SK-MEL-5 (cell line): ENCODE measurements at regions not wholly inside any gene's neighbourhood (a gene's known extent, or its start where the extent isn't known, plus 50 kb on each side); places are given as distances from the start of the nearest gene placed in this dataset.

Source experiments
- DNase-seq: peaks from one replicate; pipeline ENCODE4 v3.0.0-alpha.2; 2016; ENCODE audit warnings: low read depth, low spot score
- in situ Hi-C: cut with HindIII; loops from 2 replicates; pipeline ENCODE4 v1.10.0; 2016; ENCODE audit warnings: low sequenced_read_pairs, high pct_unique_total_duplicates, low pct_unique_long_range_greater_than_20kb

- in situ Hi-C loops = no loop called here
- DNase-seq = no peak
Observed at GRCh38 chr1:17991996-17992395, 115.6 kb upstream of the IGSF21 start.

- no peak for DNase-seq
- in situ Hi-C loops = no loop called here
Observed at GRCh38 chr1:17992800-17993199, 114.8 kb upstream of the IGSF21 start.

- no peak for DNase-seq
- in situ Hi-C loops = no loop called here
Observed at GRCh38 chr1:17994046-17994445, 113.6 kb upstream of the IGSF21 start.

GRCh38 chr1:17995480-17995879 lies 112.1 kb upstream of the IGSF21 start:
- no peak for DNase-seq
- in situ Hi-C loops = no loop called here

- peak; percentile 60 for DNase-seq
- in situ Hi-C loops = no loop called here
Observed at GRCh38 chr1:17998889-17999288, 108.7 kb upstream of the IGSF21 start.

GRCh38 chr1:17999884-18000283 lies 107.7 kb upstream of the IGSF21 start:
- in situ Hi-C loops = no loop called here
- no peak for DNase-seq

GRCh38 chr1:18001725-18002124 lies 105.9 kb upstream of the IGSF21 start:
- DNase-seq = no peak
- in situ Hi-C loops = no loop called here

GRCh38 chr1:18004278-18004677 lies 103.3 kb upstream of the IGSF21 start:
- no peak for DNase-seq
- in situ Hi-C loops = no loop called here

- in situ Hi-C loops = no loop called here
- DNase-seq = no peak
Observed at GRCh38 chr1:18005238-18005637, 102.4 kb upstream of the IGSF21 start.

- in situ Hi-C loops = no loop called here
- DNase-seq = no peak
Observed at GRCh38 chr1:18007391-18008041, 100.1 kb upstream of the IGSF21 start.

- no peak for DNase-seq
- in situ Hi-C loops = no loop called here
Observed at GRCh38 chr1:18008081-18008480, 99.5 kb upstream of the IGSF21 start.

- no peak for DNase-seq
- in situ Hi-C loops = no loop called here
Observed at GRCh38 chr1:18009055-18009454, 98.5 kb upstream of the IGSF21 start.

- in situ Hi-C loops = no loop called here
- no peak for DNase-seq
Observed at GRCh38 chr1:18009478-18009961, 98.1 kb upstream of the IGSF21 start.

GRCh38 chr1:18010408-18010807 lies 97.2 kb upstream of the IGSF21 start:
- in situ Hi-C loops = no loop called here

GRCh38 chr1:18010945-18011344 lies 96.7 kb upstream of the IGSF21 start:
- in situ Hi-C loops = no loop called here
- DNase-seq = no peak

More at GRCh38 chr1:18010408-18010807, 97.2 kb upstream of the IGSF21 start:
- peak; percentile 35 for DNase-seq

GRCh38 chr1:18011703-18012102 lies 95.9 kb upstream of the IGSF21 start:
- DNase-seq = no peak
- in situ Hi-C loops = no loop called here

- no peak for DNase-seq
- in situ Hi-C loops = no loop called here
Observed at GRCh38 chr1:18012686-18013085, 94.9 kb upstream of the IGSF21 start.

GRCh38 chr1:18013216-18013615 lies 94.4 kb upstream of the IGSF21 start:
- no peak for DNase-seq
- in situ Hi-C loops = no loop called here

GRCh38 chr1:18015719-18016118 lies 91.9 kb upstream of the IGSF21 start:
- in situ Hi-C loops = no loop called here
- no peak for DNase-seq

- DNase-seq = no peak
- in situ Hi-C loops = no loop called here
Observed at GRCh38 chr1:18018366-18018765, 89.2 kb upstream of the IGSF21 start.
